Neural cell (in vitro differentiated cells): ENCODE measurements at regions not wholly inside any gene's neighbourhood (a gene's known extent, or its start where the extent isn't known, plus 50 kb on each side); places are given as distances from the start of the nearest gene placed in this dataset.

Experiments
- H2AFZ ChIP-seq: fragments of 200-600, 300-800 bp; sonication (generic), shearing (Covaris generic); 2 replicates; pipeline ENCODE4 v1.6.0; 2014; ENCODE audit warnings: low read depth, mild to moderate bottlenecking, antibody characterized with exemption, low read length, moderate library complexity
- H3F3A ChIP-seq: fragments of 200-600 bp; shearing (Covaris generic); 2 replicates; pipeline ENCODE4 v1.6.1; 2016; ENCODE audit warnings: mild to moderate bottlenecking, moderate library complexity, mixed read lengths, antibody characterized with exemption, low read length; ENCODE audit not compliant: insufficient read depth, poor library complexity, severe bottlenecking
- H3K27ac ChIP-seq: fragments of 200-600, 300-800 bp; sonication (generic), shearing (Covaris generic); 2 replicates; pipeline ENCODE4 v1.5.1; 2014; ENCODE audit warnings: mild to moderate bottlenecking, low read length, moderate library complexity
- H3K27me3 ChIP-seq: fragments of 300-800, 200-600 bp; sonication (generic), shearing (Covaris generic); 2 replicates; pipeline ENCODE4 v1.6.0; 2014; ENCODE audit warnings: mild to moderate bottlenecking, low read depth, low read length, moderate library complexity; ENCODE audit not compliant: insufficient read depth
- H3K36me3 ChIP-seq: fragments of 300-800, 200-600 bp; sonication (generic), shearing (Covaris generic); 2 replicates; pipeline ENCODE4 v1.5.1; 2014; ENCODE audit warnings: mild to moderate bottlenecking, antibody characterized with exemption, low read length, moderate library complexity; ENCODE audit not compliant: insufficient read depth
- H3K4me2 ChIP-seq: fragments of 300-800, 200-600 bp; sonication (generic), shearing (Covaris generic); 2 replicates; pipeline ENCODE4 v1.6.0; 2014; ENCODE audit warnings: mild to moderate bottlenecking, low read length
- H3K4me3 ChIP-seq: fragments of 300-800, 200-600 bp; sonication (generic), shearing (Covaris generic); 2 replicates; pipeline ENCODE4 v1.5.1; 2014; ENCODE audit warnings: mild to moderate bottlenecking, low read length, moderate library complexity
- H3K79me2 ChIP-seq: fragments of 200-600 bp; shearing (Covaris generic); replicated peaks from 2 replicates; pipeline ENCODE4 v1.6.0; 2014; ENCODE audit warnings: mild to moderate bottlenecking, low read length, moderate library complexity; ENCODE audit not compliant: insufficient read depth
- H3K9ac ChIP-seq: fragments of 300-800, 200-600 bp; sonication (generic), shearing (Covaris generic); 2 replicates; pipeline ENCODE4 v1.6.1; 2016; ENCODE audit warnings: mild to moderate bottlenecking, low read length, mixed read lengths
- H3K9me2 ChIP-seq: fragments of 200-600 bp; shearing (Covaris generic); 2 replicates; pipeline ENCODE4 v1.6.1; 2016; ENCODE audit warnings: mild to moderate bottlenecking, low read length, mixed read lengths; ENCODE audit not compliant: insufficient read depth
- H3K9me3 ChIP-seq: fragments of 200-600, 300-800 bp; sonication (generic), shearing (Covaris generic); 2 replicates; pipeline ENCODE4 v1.6.1; 2016; ENCODE audit warnings: mild to moderate bottlenecking, mixed run types, low read length, moderate library complexity, mixed read lengths
- H4K20me1 ChIP-seq: fragments of 200-600 bp; shearing (Covaris generic); 2 replicates; pipeline ENCODE4 v1.6.1; 2016; ENCODE audit warnings: mild to moderate bottlenecking, mixed run types; ENCODE audit not compliant: insufficient read depth
- CTCF ChIP-seq: fragments of 450-650 bp; IDR thresholded peaks from 2 replicates; pipeline ENCODE4 v1.5.1; 2014; ENCODE audit warnings: antibody characterized with exemption, mild to moderate bottlenecking, moderate library complexity; ENCODE audit not compliant: poor library complexity, severe bottlenecking
- EP300 ChIP-seq: fragments of 450-650 bp; conservative IDR thresholded peaks from 2 replicates; pipeline ENCODE4 v1.6.1; 2014; ENCODE audit warnings: antibody characterized with exemption, mild to moderate bottlenecking, moderate library complexity; ENCODE audit not compliant: poor library complexity, severe bottlenecking
- EZH2 ChIP-seq: fragments of 200-600, 300-800 bp; shearing (Covaris generic), sonication (generic); IDR thresholded peaks from 2 replicates; pipeline ENCODE4 v1.6.1; 2014; ENCODE audit warnings: antibody characterized with exemption, low read length, borderline replicate concordance, mild to moderate bottlenecking; ENCODE audit not compliant: insufficient read depth, poor library complexity, severe bottlenecking
- MXI1 ChIP-seq: fragments of 450-650 bp; conservative IDR thresholded peaks from 2 replicates; pipeline ENCODE4 v1.6.1; 2014; ENCODE audit warnings: antibody characterized with exemption, mild to moderate bottlenecking; ENCODE audit not compliant: poor library complexity, severe bottlenecking
- POLR2AphosphoS5 ChIP-seq: IDR thresholded peaks from 2 replicates; pipeline ENCODE4 v1.6.1; 2012
- RAD21 ChIP-seq: fragments of 450-650 bp; conservative IDR thresholded peaks from 2 replicates; pipeline ENCODE4 v1.6.1; 2014; ENCODE audit warnings: antibody characterized with exemption, mild to moderate bottlenecking, moderate library complexity
- REST ChIP-seq: IDR thresholded peaks from 2 replicates; pipeline ENCODE4 v1.6.1; 2012; ENCODE audit warnings: borderline replicate concordance
- SMC3 ChIP-seq: fragments of 450-650 bp; conservative IDR thresholded peaks from 2 replicates; pipeline ENCODE4 v1.6.1; 2014; ENCODE audit warnings: antibody characterized with exemption, mild to moderate bottlenecking, moderate library complexity; ENCODE audit not compliant: poor library complexity
- TAF1 ChIP-seq: IDR thresholded peaks from 2 replicates; pipeline ENCODE4 v1.6.1; 2012; ENCODE audit warnings: low read depth

GRCh38 chr1:87402241-87403002, 73.7 kb downstream of the LMO4 start:
- Histone ChIP-seq H3K27me3 (no peaks in the 10 kb centered on the region), H3K36me3 (no peaks in the 10 kb centered on the region), H3K27ac (no peak overlapping the region), H3K79me2 (no peaks in the 10 kb centered on the region), H3K4me2 (no peak overlapping the region), H3F3A (no peaks in the 10 kb centered on the region), H3K9ac (no peak overlapping the region), H3K9me2 (no peaks in the 10 kb centered on the region), H3K4me3 (no peak overlapping the region), H4K20me1 (no peaks in the 10 kb centered on the region), H3K9me3 (no peaks in the 10 kb centered on the region), H2AFZ (no peak overlapping the region)
- TF ChIP-seq POLR2AphosphoS5 = no peak
- TF ChIP-seq CTCF = no peak
- TF ChIP-seq REST = no peak
- TF ChIP-seq RAD21 = no peak
- TF ChIP-seq TAF1 = no peak
- no peak for TF ChIP-seq MXI1
- no peak for TF ChIP-seq SMC3
- no peak for TF ChIP-seq EZH2
- TF ChIP-seq EP300 = no peak

DNA sequence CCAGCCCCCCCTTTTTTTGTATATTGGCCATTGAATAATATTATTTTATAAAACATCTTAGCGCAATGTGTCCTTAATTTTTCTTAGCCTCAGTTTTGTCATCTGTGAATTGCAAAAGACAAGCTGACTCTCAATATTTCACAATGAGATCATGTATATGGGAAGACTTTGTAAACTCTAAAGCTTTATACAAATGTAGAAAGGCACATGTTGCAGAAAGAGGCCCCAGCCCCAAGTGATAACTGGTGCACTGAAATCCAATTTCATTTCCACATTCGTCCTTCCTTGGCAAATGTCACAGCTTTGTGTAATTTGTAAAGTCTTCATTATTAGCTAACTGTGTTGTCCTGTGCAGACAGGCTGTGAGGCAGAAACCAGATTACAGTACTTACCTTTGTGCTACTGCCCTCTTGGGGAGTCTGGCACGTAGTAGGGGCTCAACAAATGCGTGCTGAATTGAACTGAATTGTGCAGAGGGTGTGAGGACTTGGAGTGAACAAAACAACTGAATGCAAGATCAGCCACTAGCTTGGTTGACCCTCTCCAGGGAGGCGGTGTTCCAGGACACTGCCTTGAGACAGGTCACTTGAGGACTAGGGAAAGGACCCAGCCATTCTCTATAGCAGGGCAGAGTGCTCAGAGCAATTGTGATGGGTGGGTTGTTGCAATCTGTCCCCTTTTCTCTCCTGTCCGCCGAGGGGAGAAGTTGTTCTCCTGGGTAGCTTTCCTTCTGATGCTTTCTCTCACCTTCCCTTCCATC, 74.6 kb downstream of the LMO4 start:
- TF ChIP-seq REST (no peak), SMC3 (no peak), CTCF (no peak), EZH2 (no peak), MXI1 (no peak), TAF1 (no peak)
- no peak overlapping the region for H3K27ac ChIP-seq
- H3K27me3 ChIP-seq = no peaks in the 10 kb centered on the region
- H3K9ac ChIP-seq = no peak overlapping the region
- H3K36me3 ChIP-seq = no peaks in the 10 kb centered on the region
- no peaks in the 10 kb centered on the region for H3F3A ChIP-seq
- no peak overlapping the region for H3K4me2 ChIP-seq
- no peaks in the 10 kb centered on the region for H3K9me3 ChIP-seq
- H3K9me2 ChIP-seq = no peaks in the 10 kb centered on the region
- H3K79me2 ChIP-seq = no peaks in the 10 kb centered on the region
- H2AFZ ChIP-seq = no peak overlapping the region
- H3K4me3 ChIP-seq = no peak overlapping the region
- no peaks in the 10 kb centered on the region for H4K20me1 ChIP-seq
